ENCODE measurements at regions not wholly inside any gene's neighbourhood (a gene's known extent, or its start where the extent isn't known, plus 50 kb on each side); places are given as distances from the start of the nearest gene placed in this dataset.

GRCh38 chrX:149213264-149213663, 291.8 kb downstream of the IDS start:
- Histone ChIP-seq H3K9ac (no peak overlapping the region), H2AFZ (replicated peaks) (no peak overlapping the region), H3K4me1 (no peaks in the 10 kb centered on the region), H3K27ac (no peak overlapping the region), H3K79me2 (ENCODE audit: low read depth) (no peaks in the 10 kb centered on the region), H3K27me3 (no peaks in the 10 kb centered on the region), H3K9me3 (ENCODE audit: low read depth) (no peaks in the 10 kb centered on the region), H4K20me1 (ENCODE audit: low read depth) (no peaks in the 10 kb centered on the region), H3K36me3 (no peaks in the 10 kb centered on the region), H3K4me3 (no peak overlapping the region), H3F3A (ENCODE audit: low read depth) (no peaks in the 10 kb centered on the region), H3K4me2 (no peak overlapping the region)
- Mint-ChIP-seq H3K27ac (no peak overlapping the region), H3K27me3 (ENCODE audit: insufficient read depth, low read depth) (peaks cover 3% of the 10 kb centered on the region), H3K36me3 (no peaks in the 10 kb centered on the region), H3K4me1 (no peaks in the 10 kb centered on the region), H3K4me3 (no peak overlapping the region), H3K9me3 (peaks cover 11% of the 10 kb centered on the region)
- TF ChIP-seq EZH2phosphoT487 (IDR thresholded peaks at IDR 0.05) = no peak
- TF ChIP-seq EZH2 (IDR thresholded peaks at IDR 0.05) = no peak
- TF ChIP-seq, protein P1, sequence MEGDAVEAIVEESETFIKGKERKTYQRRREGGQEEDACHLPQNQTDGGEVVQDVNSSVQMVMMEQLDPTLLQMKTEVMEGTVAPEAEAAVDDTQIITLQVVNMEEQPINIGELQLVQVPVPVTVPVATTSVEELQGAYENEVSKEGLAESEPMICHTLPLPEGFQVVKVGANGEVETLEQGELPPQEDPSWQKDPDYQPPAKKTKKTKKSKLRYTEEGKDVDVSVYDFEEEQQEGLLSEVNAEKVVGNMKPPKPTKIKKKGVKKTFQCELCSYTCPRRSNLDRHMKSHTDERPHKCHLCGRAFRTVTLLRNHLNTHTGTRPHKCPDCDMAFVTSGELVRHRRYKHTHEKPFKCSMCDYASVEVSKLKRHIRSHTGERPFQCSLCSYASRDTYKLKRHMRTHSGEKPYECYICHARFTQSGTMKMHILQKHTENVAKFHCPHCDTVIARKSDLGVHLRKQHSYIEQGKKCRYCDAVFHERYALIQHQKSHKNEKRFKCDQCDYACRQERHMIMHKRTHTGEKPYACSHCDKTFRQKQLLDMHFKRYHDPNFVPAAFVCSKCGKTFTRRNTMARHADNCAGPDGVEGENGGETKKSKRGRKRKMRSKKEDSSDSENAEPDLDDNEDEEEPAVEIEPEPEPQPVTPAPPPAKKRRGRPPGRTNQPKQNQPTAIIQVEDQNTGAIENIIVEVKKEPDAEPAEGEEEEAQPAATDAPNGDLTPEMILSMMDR (IDR thresholded peaks at IDR 0.05) = no peak
- DNase-seq (ENCODE audit: low spot score) = no peak

GRCh38 chrX:149208307-149208706, 296.8 kb downstream of the IDS start:
- no peaks in the 10 kb centered on the region for H3K36me3 Mint-ChIP-seq
- no peak overlapping the region for H3K4me3 ChIP-seq
- no peaks in the 10 kb centered on the region for H3K9me3 ChIP-seq (ENCODE audit: low read depth)
- no peaks in the 10 kb centered on the region for H3K9me3 Mint-ChIP-seq
- H3K4me2 ChIP-seq = no peak overlapping the region
- H3K4me1 Mint-ChIP-seq = no peaks in the 10 kb centered on the region
- no peak for DNase-seq (ENCODE audit: low spot score)
- H3K27me3 ChIP-seq = no peaks in the 10 kb centered on the region
- H3K27me3 Mint-ChIP-seq (ENCODE audit: insufficient read depth, low read depth) = peaks cover 3% of the 10 kb centered on the region
- no peak overlapping the region for H3K27ac ChIP-seq
- H4K20me1 ChIP-seq (ENCODE audit: low read depth) = no peaks in the 10 kb centered on the region
- H3K4me3 Mint-ChIP-seq = no peak overlapping the region
- H3K27ac Mint-ChIP-seq = no peak overlapping the region
- no peaks in the 10 kb centered on the region for H3K36me3 ChIP-seq
- H3K79me2 ChIP-seq (ENCODE audit: low read depth) = no peaks in the 10 kb centered on the region
- H3F3A ChIP-seq (ENCODE audit: low read depth) = no peaks in the 10 kb centered on the region
- H3K9ac ChIP-seq = no peak overlapping the region
- no peak for TF ChIP-seq EZH2phosphoT487 (IDR thresholded peaks at IDR 0.05)
- no peak for TF ChIP-seq EZH2 (IDR thresholded peaks at IDR 0.05)
- TF ChIP-seq, protein P1 (IDR thresholded peaks at IDR 0.05) = no peak
- no peaks in the 10 kb centered on the region for H3K4me1 ChIP-seq
- H2AFZ ChIP-seq (replicated peaks) = no peak overlapping the region

DNA sequence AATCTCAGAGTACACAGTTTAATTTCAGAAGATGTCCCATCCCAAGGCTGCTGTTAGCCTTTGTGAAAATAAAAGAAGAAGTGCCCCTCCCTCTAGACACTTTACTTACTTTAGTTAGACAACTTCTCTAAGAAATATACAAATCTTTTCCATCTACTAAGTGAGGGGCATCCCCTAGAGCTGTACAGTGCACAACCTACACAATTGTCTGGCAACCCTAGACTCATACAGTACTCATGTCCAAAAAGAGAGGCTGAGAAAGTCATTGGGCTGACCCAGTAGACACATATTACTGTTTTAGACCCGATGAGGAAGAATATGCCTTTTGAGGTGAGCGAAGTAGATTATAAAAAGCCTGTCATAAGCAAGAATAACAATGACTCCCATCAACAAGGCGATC, 297.6 kb downstream of the IDS start:
- no peak for TF ChIP-seq EZH2 (IDR thresholded peaks at IDR 0.05)
- TF ChIP-seq, protein P1 (IDR thresholded peaks at IDR 0.05) = no peak
- no peak for TF ChIP-seq EZH2phosphoT487 (IDR thresholded peaks at IDR 0.05)
- Histone ChIP-seq H3K4me1 (no peaks in the 10 kb centered on the region), H3K9me3 (ENCODE audit: low read depth) (no peaks in the 10 kb centered on the region), H3K27me3 (no peaks in the 10 kb centered on the region), H3K4me2 (no peak overlapping the region), H4K20me1 (ENCODE audit: low read depth) (no peaks in the 10 kb centered on the region), H3K36me3 (no peaks in the 10 kb centered on the region), H3K27ac (no peak overlapping the region), H3K9ac (no peak overlapping the region), H2AFZ (replicated peaks) (no peak overlapping the region), H3K4me3 (no peak overlapping the region), H3F3A (ENCODE audit: low read depth) (no peaks in the 10 kb centered on the region), H3K79me2 (ENCODE audit: low read depth) (no peaks in the 10 kb centered on the region)
- Mint-ChIP-seq H3K36me3 (no peaks in the 10 kb centered on the region), H3K9me3 (no peaks in the 10 kb centered on the region), H3K4me3 (no peak overlapping the region), H3K27me3 (ENCODE audit: insufficient read depth, low read depth) (peaks cover 3% of the 10 kb centered on the region), H3K4me1 (no peaks in the 10 kb centered on the region), H3K27ac (no peak overlapping the region)
- DNase-seq (ENCODE audit: low spot score) = no peak

All from neural progenitor cell (in vitro differentiated cells).